ENCODE measurements at regions not wholly inside any gene's neighbourhood (a gene's known extent, or its start where the extent isn't known, plus 50 kb on each side); places are given as distances from the start of the nearest gene placed in this dataset.

DNA sequence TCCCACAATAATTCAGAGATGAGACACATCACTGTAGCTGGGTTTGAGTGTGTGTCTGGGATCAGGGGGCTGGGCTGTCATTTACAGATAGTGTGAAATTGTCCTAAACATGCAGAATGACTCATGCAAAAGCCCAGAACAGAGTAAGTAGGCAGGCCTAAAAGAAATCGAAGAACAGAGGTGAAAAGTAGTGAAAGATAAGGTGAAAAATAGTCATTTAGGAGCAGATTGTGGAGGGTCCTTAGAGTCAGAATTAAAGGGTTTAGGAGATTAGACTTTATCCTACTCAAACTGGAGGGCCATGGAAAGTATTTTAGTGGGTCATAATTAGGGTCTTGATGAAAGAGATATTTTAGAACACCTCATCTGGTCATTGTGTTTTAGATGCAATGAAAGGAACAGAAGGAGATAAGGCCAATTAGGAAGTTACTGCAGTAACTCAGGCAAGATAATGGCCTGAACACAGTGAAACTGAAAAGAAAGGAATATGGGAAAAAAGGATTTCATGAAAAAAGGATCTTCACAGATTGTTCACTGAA is 58.3 kb upstream of the NEBL start:
- TF ChIP-seq EZH2 (IDR thresholded peaks at IDR 0.05; ENCODE audit: low read depth, low read length, severe bottlenecking): no peak
- TF ChIP-seq, protein P1, sequence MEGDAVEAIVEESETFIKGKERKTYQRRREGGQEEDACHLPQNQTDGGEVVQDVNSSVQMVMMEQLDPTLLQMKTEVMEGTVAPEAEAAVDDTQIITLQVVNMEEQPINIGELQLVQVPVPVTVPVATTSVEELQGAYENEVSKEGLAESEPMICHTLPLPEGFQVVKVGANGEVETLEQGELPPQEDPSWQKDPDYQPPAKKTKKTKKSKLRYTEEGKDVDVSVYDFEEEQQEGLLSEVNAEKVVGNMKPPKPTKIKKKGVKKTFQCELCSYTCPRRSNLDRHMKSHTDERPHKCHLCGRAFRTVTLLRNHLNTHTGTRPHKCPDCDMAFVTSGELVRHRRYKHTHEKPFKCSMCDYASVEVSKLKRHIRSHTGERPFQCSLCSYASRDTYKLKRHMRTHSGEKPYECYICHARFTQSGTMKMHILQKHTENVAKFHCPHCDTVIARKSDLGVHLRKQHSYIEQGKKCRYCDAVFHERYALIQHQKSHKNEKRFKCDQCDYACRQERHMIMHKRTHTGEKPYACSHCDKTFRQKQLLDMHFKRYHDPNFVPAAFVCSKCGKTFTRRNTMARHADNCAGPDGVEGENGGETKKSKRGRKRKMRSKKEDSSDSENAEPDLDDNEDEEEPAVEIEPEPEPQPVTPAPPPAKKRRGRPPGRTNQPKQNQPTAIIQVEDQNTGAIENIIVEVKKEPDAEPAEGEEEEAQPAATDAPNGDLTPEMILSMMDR (IDR thresholded peaks at IDR 0.05; ENCODE audit: control extremely low read depth in 1 of 3, insufficient read depth in 1 of 3, low read depth in 1 of 3, low read length in 3 of 3): no peak
- TF ChIP-seq CBX5 (IDR thresholded peaks at IDR 0.05; ENCODE audit: low read depth, low read length): no peak
- TF ChIP-seq EGR1 (IDR thresholded peaks at IDR 0.05; ENCODE audit: borderline replicate concordance, low read depth, low read length): no peak
- no peak for TF ChIP-seq RBBP5 (IDR thresholded peaks at IDR 0.05; ENCODE audit: borderline replicate concordance, low read depth, low read length)
- TF ChIP-seq, protein P2, sequence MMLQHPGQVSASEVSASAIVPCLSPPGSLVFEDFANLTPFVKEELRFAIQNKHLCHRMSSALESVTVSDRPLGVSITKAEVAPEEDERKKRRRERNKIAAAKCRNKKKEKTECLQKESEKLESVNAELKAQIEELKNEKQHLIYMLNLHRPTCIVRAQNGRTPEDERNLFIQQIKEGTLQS (IDR thresholded peaks at IDR 0.05; ENCODE audit: insufficient read depth, low read depth, low read length): no peak
- TF ChIP-seq SRF (IDR thresholded peaks at IDR 0.05; ENCODE audit: low read depth, low read length): no peak
- TF ChIP-seq CHD2 (IDR thresholded peaks at IDR 0.05; ENCODE audit: low read length): no peak
- TF ChIP-seq NRF1 (IDR thresholded peaks at IDR 0.05; ENCODE audit: low read depth, low read length): no peak
